ENCODE measurements at regions not wholly inside any gene's neighbourhood (a gene's known extent, or its start where the extent isn't known, plus 50 kb on each side); places are given as distances from the start of the nearest gene placed in this dataset.

- Histone ChIP-seq H3K36me3 (ENCODE audit: insufficient read depth, low read length) (no peaks in the 10 kb centered on the region), H2AFZ (ENCODE audit: low read length) (no peak overlapping the region)
Measured at GRCh38 chr7:86976958-86977357, 82.5 kb downstream of the ELAPOR2 start.

GRCh38 chr7:86975914-86976313, 83.5 kb downstream of the ELAPOR2 start:
- Histone ChIP-seq H2AFZ (ENCODE audit: low read length) (no peak overlapping the region), H3K79me2 (ENCODE audit: insufficient read depth, low read length) (no peaks in the 10 kb centered on the region), H3K27me3 (ENCODE audit: insufficient read depth, low read length, poor library complexity, severe bottlenecking) (no peaks in the 10 kb centered on the region), H3K4me2 (ENCODE audit: low read depth, low read length, poor library complexity, severe bottlenecking) (no peak overlapping the region), H3K4me1 (ENCODE audit: insufficient read depth, low read length, poor library complexity, severe bottlenecking) (peaks cover 15% of the 10 kb centered on the region), H3K9ac (ENCODE audit: low read depth, low read length, poor library complexity, severe bottlenecking) (no peak overlapping the region), H4K20me1 (ENCODE audit: insufficient read depth, low read length, poor library complexity, severe bottlenecking) (no peaks in the 10 kb centered on the region), H3K9me2 (replicated peaks; ENCODE audit: low read depth, low read length) (no peaks in the 10 kb centered on the region), H3K4me3 (ENCODE audit: low read length, poor library complexity, severe bottlenecking) (no peak overlapping the region), H3K9me3 (ENCODE audit: insufficient read depth, low read depth, low read length) (no peaks in the 10 kb centered on the region), H3K36me3 (ENCODE audit: insufficient read depth, low read length) (no peaks in the 10 kb centered on the region), H3F3A (ENCODE audit: low read depth) (no peaks in the 10 kb centered on the region)
- TF ChIP-seq EZH2phosphoT487 (IDR thresholded peaks at IDR 0.05; ENCODE audit: borderline replicate concordance), result no peak
- TF ChIP-seq, protein P1, sequence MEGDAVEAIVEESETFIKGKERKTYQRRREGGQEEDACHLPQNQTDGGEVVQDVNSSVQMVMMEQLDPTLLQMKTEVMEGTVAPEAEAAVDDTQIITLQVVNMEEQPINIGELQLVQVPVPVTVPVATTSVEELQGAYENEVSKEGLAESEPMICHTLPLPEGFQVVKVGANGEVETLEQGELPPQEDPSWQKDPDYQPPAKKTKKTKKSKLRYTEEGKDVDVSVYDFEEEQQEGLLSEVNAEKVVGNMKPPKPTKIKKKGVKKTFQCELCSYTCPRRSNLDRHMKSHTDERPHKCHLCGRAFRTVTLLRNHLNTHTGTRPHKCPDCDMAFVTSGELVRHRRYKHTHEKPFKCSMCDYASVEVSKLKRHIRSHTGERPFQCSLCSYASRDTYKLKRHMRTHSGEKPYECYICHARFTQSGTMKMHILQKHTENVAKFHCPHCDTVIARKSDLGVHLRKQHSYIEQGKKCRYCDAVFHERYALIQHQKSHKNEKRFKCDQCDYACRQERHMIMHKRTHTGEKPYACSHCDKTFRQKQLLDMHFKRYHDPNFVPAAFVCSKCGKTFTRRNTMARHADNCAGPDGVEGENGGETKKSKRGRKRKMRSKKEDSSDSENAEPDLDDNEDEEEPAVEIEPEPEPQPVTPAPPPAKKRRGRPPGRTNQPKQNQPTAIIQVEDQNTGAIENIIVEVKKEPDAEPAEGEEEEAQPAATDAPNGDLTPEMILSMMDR (conservative IDR thresholded peaks at IDR 0.05; ENCODE audit: low read length), result no peak

More at GRCh38 chr7:86976958-86977357, 82.5 kb downstream of the ELAPOR2 start:
- Histone ChIP-seq H3K4me1 (ENCODE audit: insufficient read depth, low read length, poor library complexity, severe bottlenecking) (peaks cover 15% of the 10 kb centered on the region), H3K9ac (ENCODE audit: low read depth, low read length, poor library complexity, severe bottlenecking) (no peak overlapping the region), H4K20me1 (ENCODE audit: insufficient read depth, low read length, poor library complexity, severe bottlenecking) (no peaks in the 10 kb centered on the region), H3K4me2 (ENCODE audit: low read depth, low read length, poor library complexity, severe bottlenecking) (no peak overlapping the region), H3K27me3 (ENCODE audit: insufficient read depth, low read length, poor library complexity, severe bottlenecking) (no peaks in the 10 kb centered on the region), H3F3A (ENCODE audit: low read depth) (no peaks in the 10 kb centered on the region), H3K4me3 (ENCODE audit: low read length, poor library complexity, severe bottlenecking) (no peak overlapping the region), H3K9me2 (replicated peaks; ENCODE audit: low read depth, low read length) (no peaks in the 10 kb centered on the region), H3K79me2 (ENCODE audit: insufficient read depth, low read length) (no peaks in the 10 kb centered on the region), H3K9me3 (ENCODE audit: insufficient read depth, low read depth, low read length) (no peaks in the 10 kb centered on the region)
- TF ChIP-seq EZH2phosphoT487 (IDR thresholded peaks at IDR 0.05; ENCODE audit: borderline replicate concordance), result no peak
- TF ChIP-seq, protein P1 (conservative IDR thresholded peaks at IDR 0.05; ENCODE audit: low read length), result no peak

GRCh38 chr7:86975449-86975848, 84.0 kb downstream of the ELAPOR2 start:
- Histone ChIP-seq H3K27me3 (ENCODE audit: insufficient read depth, low read length, poor library complexity, severe bottlenecking) (no peaks in the 10 kb centered on the region), H3K4me1 (ENCODE audit: insufficient read depth, low read length, poor library complexity, severe bottlenecking) (peaks cover 15% of the 10 kb centered on the region), H3K4me3 (ENCODE audit: low read length, poor library complexity, severe bottlenecking) (no peak overlapping the region), H3F3A (ENCODE audit: low read depth) (no peaks in the 10 kb centered on the region), H3K4me2 (ENCODE audit: low read depth, low read length, poor library complexity, severe bottlenecking) (no peak overlapping the region), H3K9me3 (ENCODE audit: insufficient read depth, low read depth, low read length) (no peaks in the 10 kb centered on the region), H3K36me3 (ENCODE audit: insufficient read depth, low read length) (no peaks in the 10 kb centered on the region), H3K9me2 (replicated peaks; ENCODE audit: low read depth, low read length) (no peaks in the 10 kb centered on the region), H3K79me2 (ENCODE audit: insufficient read depth, low read length) (no peaks in the 10 kb centered on the region), H2AFZ (ENCODE audit: low read length) (no peak overlapping the region), H4K20me1 (ENCODE audit: insufficient read depth, low read length, poor library complexity, severe bottlenecking) (no peaks in the 10 kb centered on the region), H3K9ac (ENCODE audit: low read depth, low read length, poor library complexity, severe bottlenecking) (no peak overlapping the region)
- no peak for TF ChIP-seq EZH2phosphoT487 (IDR thresholded peaks at IDR 0.05; ENCODE audit: borderline replicate concordance)
- TF ChIP-seq, protein P1 (conservative IDR thresholded peaks at IDR 0.05; ENCODE audit: low read length), result no peak
